ENCODE measurements at regions not wholly inside any gene's neighbourhood (a gene's known extent, or its start where the extent isn't known, plus 50 kb on each side); places are given as distances from the start of the nearest gene placed in this dataset.

- Histone ChIP-seq H4K20me1 (ENCODE audit: insufficient read depth, low read length) (no peaks in the 10 kb centered on the region), H3K9ac (ENCODE audit: low read depth, low read length) (no peak overlapping the region), H3K27me3 (ENCODE audit: insufficient read depth, low read length, poor library complexity) (no peaks in the 10 kb centered on the region), H3K27ac (ENCODE audit: low read length) (no peak overlapping the region), H3K79me2 (ENCODE audit: insufficient read depth, low read length) (no peaks in the 10 kb centered on the region), H3K4me1 (ENCODE audit: insufficient read depth, low read length) (no peaks in the 10 kb centered on the region), H3K4me2 (ENCODE audit: insufficient read depth, low read length) (no peak overlapping the region), H3K9me3 (ENCODE audit: insufficient read depth, low read length, severe bottlenecking) (no peaks in the 10 kb centered on the region), H2AFZ (ENCODE audit: low read depth, low read length) (no peak overlapping the region), H3K4me3 (ENCODE audit: low read depth in 1 of 2, low read length in 2 of 2) (no peak overlapping the region), H3K36me3 (ENCODE audit: insufficient read depth, low read length) (no peaks in the 10 kb centered on the region)
- no peak for DNase-seq
- TF ChIP-seq EZH2 (IDR thresholded peaks at IDR 0.05; ENCODE audit: borderline replicate concordance, low read depth, low read length, severe bottlenecking) (no peak), CTCF (IDR thresholded peaks at IDR 0.05; ENCODE audit: borderline replicate concordance, extremely low read depth, low read length, poor library complexity, severe bottlenecking) (no peak)
- no peak for ATAC-seq (ENCODE audit: insufficient read depth, low read depth)
Observed at GRCh38 chr3:175896655-175897054, 1037.5 kb downstream of the NAALADL2 start.

- Histone ChIP-seq H3K4me2 (ENCODE audit: insufficient read depth, low read length) (no peak overlapping the region), H3K9ac (ENCODE audit: low read depth, low read length) (no peak overlapping the region), H3K36me3 (ENCODE audit: insufficient read depth, low read length) (no peaks in the 10 kb centered on the region), H4K20me1 (ENCODE audit: insufficient read depth, low read length) (no peaks in the 10 kb centered on the region), H3K27me3 (ENCODE audit: insufficient read depth, low read length, poor library complexity) (no peaks in the 10 kb centered on the region), H3K27ac (ENCODE audit: low read length) (no peak overlapping the region), H2AFZ (ENCODE audit: low read depth, low read length) (no peak overlapping the region), H3K4me1 (ENCODE audit: insufficient read depth, low read length) (no peaks in the 10 kb centered on the region), H3K4me3 (ENCODE audit: low read depth in 1 of 2, low read length in 2 of 2) (no peak overlapping the region), H3K9me3 (ENCODE audit: insufficient read depth, low read length, severe bottlenecking) (no peaks in the 10 kb centered on the region), H3K79me2 (ENCODE audit: insufficient read depth, low read length) (no peaks in the 10 kb centered on the region)
- no peak for TF ChIP-seq CTCF (IDR thresholded peaks at IDR 0.05; ENCODE audit: borderline replicate concordance, extremely low read depth, low read length, poor library complexity, severe bottlenecking)
- TF ChIP-seq EZH2 (IDR thresholded peaks at IDR 0.05; ENCODE audit: borderline replicate concordance, low read depth, low read length, severe bottlenecking) = no peak
- ATAC-seq (ENCODE audit: insufficient read depth, low read depth) = no peak
- DNase-seq = no peak
Observed at GRCh38 chr3:175895731-175896130, 1036.6 kb downstream of the NAALADL2 start.

- no peak overlapping the region for H2AFZ ChIP-seq (ENCODE audit: low read depth, low read length)
Observed at GRCh38 chr3:175893566-175893965, 1034.4 kb downstream of the NAALADL2 start.

More at GRCh38 chr3:175893566-175893965, 1034.4 kb downstream of the NAALADL2 start:
- H3K9me3 ChIP-seq (ENCODE audit: insufficient read depth, low read length, severe bottlenecking) = no peaks in the 10 kb centered on the region
- H3K4me2 ChIP-seq (ENCODE audit: insufficient read depth, low read length) = no peak overlapping the region
- H3K27ac ChIP-seq (ENCODE audit: low read length) = no peak overlapping the region
- H3K4me3 ChIP-seq (ENCODE audit: low read depth in 1 of 2, low read length in 2 of 2) = no peak overlapping the region
- no peaks in the 10 kb centered on the region for H3K27me3 ChIP-seq (ENCODE audit: insufficient read depth, low read length, poor library complexity)
- H3K9ac ChIP-seq (ENCODE audit: low read depth, low read length) = no peak overlapping the region
- DNase-seq (no peak), ATAC-seq (ENCODE audit: insufficient read depth, low read depth) (no peak)
- H4K20me1 ChIP-seq (ENCODE audit: insufficient read depth, low read length) = no peaks in the 10 kb centered on the region
- no peak for TF ChIP-seq EZH2 (IDR thresholded peaks at IDR 0.05; ENCODE audit: borderline replicate concordance, low read depth, low read length, severe bottlenecking)
- no peak for TF ChIP-seq CTCF (IDR thresholded peaks at IDR 0.05; ENCODE audit: borderline replicate concordance, extremely low read depth, low read length, poor library complexity, severe bottlenecking)
- H3K79me2 ChIP-seq (ENCODE audit: insufficient read depth, low read length) = no peaks in the 10 kb centered on the region
- no peaks in the 10 kb centered on the region for H3K36me3 ChIP-seq (ENCODE audit: insufficient read depth, low read length)
- no peaks in the 10 kb centered on the region for H3K4me1 ChIP-seq (ENCODE audit: insufficient read depth, low read length)
